Mammary epithelial cell (primary cell): ENCODE measurements at regions not wholly inside any gene's neighbourhood (a gene's known extent, or its start where the extent isn't known, plus 50 kb on each side); places are given as distances from the start of the nearest gene placed in this dataset.

Source experiments
- EZH2 ChIP-seq: IDR thresholded peaks from 2 replicates; pipeline ENCODE4 v1.6.1; 2012; ENCODE audit warnings: low read length, inconsistent platforms, borderline replicate concordance
- TF ChIP-seq, protein P1 (sequence below), 2 donors: IDR thresholded peaks in 1 of 2; conservative IDR thresholded peaks in 1 of 2; 2 replicates each; pipeline ENCODE4 v1.5.1; 2011 to 2012; ENCODE audit warnings: inconsistent platforms in 2 of 2, low read length in 2 of 2, mild to moderate bottlenecking in 2 of 2, control low read depth in 1 of 2, low read depth in 1 of 2; ENCODE audit not compliant: insufficient read depth in 1 of 2; ENCODE audit errors: extremely low read depth in 1 of 2

DNA sequence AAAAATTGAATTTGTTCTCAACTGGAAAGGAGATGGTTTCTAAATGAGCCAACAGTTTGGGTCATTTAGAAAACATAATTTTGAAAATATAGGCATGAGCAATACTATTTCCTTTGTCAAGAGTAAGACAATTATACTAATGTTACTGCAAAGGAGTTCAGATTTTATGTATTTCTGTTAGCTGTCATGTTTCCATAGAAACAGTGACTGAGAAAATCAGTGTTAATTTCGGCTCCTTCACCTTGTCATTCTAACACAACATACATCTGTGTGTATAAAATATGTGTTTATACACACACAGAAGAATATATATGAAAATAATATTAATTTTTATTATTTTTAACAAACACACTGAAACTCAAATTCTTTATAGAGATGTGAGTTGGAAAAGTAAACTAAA is 178.0 kb upstream of the SPHKAP start:
- TF ChIP-seq, protein P1, sequence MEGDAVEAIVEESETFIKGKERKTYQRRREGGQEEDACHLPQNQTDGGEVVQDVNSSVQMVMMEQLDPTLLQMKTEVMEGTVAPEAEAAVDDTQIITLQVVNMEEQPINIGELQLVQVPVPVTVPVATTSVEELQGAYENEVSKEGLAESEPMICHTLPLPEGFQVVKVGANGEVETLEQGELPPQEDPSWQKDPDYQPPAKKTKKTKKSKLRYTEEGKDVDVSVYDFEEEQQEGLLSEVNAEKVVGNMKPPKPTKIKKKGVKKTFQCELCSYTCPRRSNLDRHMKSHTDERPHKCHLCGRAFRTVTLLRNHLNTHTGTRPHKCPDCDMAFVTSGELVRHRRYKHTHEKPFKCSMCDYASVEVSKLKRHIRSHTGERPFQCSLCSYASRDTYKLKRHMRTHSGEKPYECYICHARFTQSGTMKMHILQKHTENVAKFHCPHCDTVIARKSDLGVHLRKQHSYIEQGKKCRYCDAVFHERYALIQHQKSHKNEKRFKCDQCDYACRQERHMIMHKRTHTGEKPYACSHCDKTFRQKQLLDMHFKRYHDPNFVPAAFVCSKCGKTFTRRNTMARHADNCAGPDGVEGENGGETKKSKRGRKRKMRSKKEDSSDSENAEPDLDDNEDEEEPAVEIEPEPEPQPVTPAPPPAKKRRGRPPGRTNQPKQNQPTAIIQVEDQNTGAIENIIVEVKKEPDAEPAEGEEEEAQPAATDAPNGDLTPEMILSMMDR (conservative IDR thresholded peaks at IDR 0.05 in 1 of 2, IDR thresholded peaks at IDR 0.05 in 1 of 2; ENCODE audit: extremely low read depth in 1 of 2, insufficient read depth in 1 of 2, low read depth in 1 of 2, low read length in 2 of 2) = no peak
- TF ChIP-seq EZH2 = no peak
